ENCODE measurements at regions not wholly inside any gene's neighbourhood (a gene's known extent, or its start where the extent isn't known, plus 50 kb on each side); places are given as distances from the start of the nearest gene placed in this dataset.
A peak's percentile ranks its signal among the peaks of the same experiment; 100 is the strongest.
"Not testable (repeated sequence)": the region's sequence is repeated elsewhere in the genome, so short reads cannot be mapped to it uniquely, and the experiment has no call there.

- H2BK15ac ChIP-seq (ENCODE audit: low read length); H4K20me1 ChIP-seq (replicated peaks in 1 of 2; ENCODE audit: control insufficient read depth in 1 of 2, insufficient read depth in 2 of 2, low read length in 2 of 2); H3K9ac ChIP-seq (replicated peaks in 1 of 4; ENCODE audit: extremely low read depth in 1 of 4, low read depth in 3 of 4, low read length in 3 of 4); FAIRE-seq; H3K4me2 ChIP-seq (ENCODE audit: insufficient read depth in 1 of 2, low read depth in 2 of 2, low read length in 2 of 2); H3K4ac ChIP-seq (replicated peaks; ENCODE audit: insufficient read length, low read depth, low read length); H3K27ac ChIP-seq (ENCODE audit: low read depth, low read length); DNase-seq (ENCODE audit: low read depth in 1 of 2, low spot score in 2 of 2); H3K23me2 ChIP-seq (ENCODE audit: low read depth, low read length); H4K5ac ChIP-seq (ENCODE audit: insufficient read length, low read depth, low read length); H3K27me3 ChIP-seq (replicated peaks in 1 of 4; ENCODE audit: control insufficient read depth in 3 of 4, extremely low read depth in 1 of 4, insufficient read depth in 3 of 4, low read length in 3 of 4); H3K36me3 ChIP-seq (ENCODE audit: control insufficient read depth in 2 of 4, insufficient read depth in 4 of 4, low read length in 3 of 4); H3K18ac ChIP-seq (ENCODE audit: extremely low read depth, low read length); H3K56ac ChIP-seq (replicated peaks; ENCODE audit: insufficient read length, low read depth, low read length); H2AK5ac ChIP-seq (ENCODE audit: low read depth, low read length); H2AFZ ChIP-seq (ENCODE audit: low read length); H2BK12ac ChIP-seq (ENCODE audit: low read depth, low read length); H2BK20ac ChIP-seq (ENCODE audit: low read length); H4K8ac ChIP-seq (ENCODE audit: extremely low read depth, insufficient read depth, low read length); H2BK120ac ChIP-seq (replicated peaks; ENCODE audit: low read depth, low read length); H3K9me3 ChIP-seq (ENCODE audit: insufficient read depth in 2 of 2, low read depth in 1 of 2, low read length in 1 of 2); H3K4me3 ChIP-seq (ENCODE audit: extremely low read depth in 1 of 4, insufficient read depth in 2 of 4, low read depth in 3 of 4, low read length in 4 of 4); H3K14ac ChIP-seq (ENCODE audit: insufficient read length); CTCF ChIA-PET (ENCODE audit: partially characterized antibody); H3K79me2 ChIP-seq (ENCODE audit: control insufficient read depth in 1 of 2, insufficient read depth in 2 of 2, low read length in 2 of 2); POLR2A ChIA-PET (ENCODE audit: partially characterized antibody); H3K79me1 ChIP-seq (ENCODE audit: low read depth, low read length); H4K91ac ChIP-seq (replicated peaks; ENCODE audit: insufficient read length, low read length); H3K23ac ChIP-seq (ENCODE audit: insufficient read length); H2BK5ac ChIP-seq (ENCODE audit: low read depth, low read length); H3K4me1 ChIP-seq (replicated peaks in 1 of 4; ENCODE audit: control insufficient read depth in 3 of 4, insufficient read depth in 4 of 4, low read length in 3 of 4): not testable (repeated sequence)
- 69% methylated on average over 3 of the region's 3 CpGs; no CpG with 5 or more reads in 1 of the 2 experiments for WGBS, 2 experiments (ENCODE audit: extremely low coverage in 1 of 2, insufficient coverage in 1 of 2, insufficient read length in 1 of 2, insufficient replicate concordance in 2 of 2, low coverage in 1 of 2, low lambda C conversion rate in 2 of 2, missing lambda C conversion rate in 1 of 2)
- peak in 1 of 2 experiments; percentile 50; a peak in 1 of 3 replicates for TF ChIP-seq EP300 (IDR thresholded peaks at IDR 0.05; ENCODE audit: borderline replicate concordance in 1 of 2, low read depth in 2 of 2, low read length in 2 of 2)
These were observed 152.5 kb upstream of the APOOL start for GRCh38 chrX:84851183-84851582.

- H3K9ac ChIP-seq (replicated peaks in 1 of 4; ENCODE audit: extremely low read depth in 1 of 4, low read depth in 3 of 4, low read length in 3 of 4), result not testable (repeated sequence)
These were observed 146.9 kb upstream of the APOOL start for GRCh38 chrX:84856791-84857190.

More at GRCh38 chrX:84856791-84857190, 146.9 kb upstream of the APOOL start:
- H3K27ac ChIP-seq (ENCODE audit: low read depth, low read length); H3K4me2 ChIP-seq (ENCODE audit: insufficient read depth in 1 of 2, low read depth in 2 of 2, low read length in 2 of 2); H3K4ac ChIP-seq (replicated peaks; ENCODE audit: insufficient read length, low read depth, low read length); H3K79me2 ChIP-seq (ENCODE audit: control insufficient read depth in 1 of 2, insufficient read depth in 2 of 2, low read length in 2 of 2); H2AFZ ChIP-seq (ENCODE audit: low read length); H3K18ac ChIP-seq (ENCODE audit: extremely low read depth, low read length); H2BK5ac ChIP-seq (ENCODE audit: low read depth, low read length); POLR2A ChIA-PET (ENCODE audit: partially characterized antibody); H2BK12ac ChIP-seq (ENCODE audit: low read depth, low read length); H2AK5ac ChIP-seq (ENCODE audit: low read depth, low read length); H4K20me1 ChIP-seq (replicated peaks in 1 of 2; ENCODE audit: control insufficient read depth in 1 of 2, insufficient read depth in 2 of 2, low read length in 2 of 2); H3K9me3 ChIP-seq (ENCODE audit: insufficient read depth in 2 of 2, low read depth in 1 of 2, low read length in 1 of 2); H3K79me1 ChIP-seq (ENCODE audit: low read depth, low read length); H3K23ac ChIP-seq (ENCODE audit: insufficient read length); H3K4me1 ChIP-seq (replicated peaks in 1 of 4; ENCODE audit: control insufficient read depth in 3 of 4, insufficient read depth in 4 of 4, low read length in 3 of 4); H3K23me2 ChIP-seq (ENCODE audit: low read depth, low read length); H3K4me3 ChIP-seq (ENCODE audit: extremely low read depth in 1 of 4, insufficient read depth in 2 of 4, low read depth in 3 of 4, low read length in 4 of 4); H3K27me3 ChIP-seq (replicated peaks in 1 of 4; ENCODE audit: control insufficient read depth in 3 of 4, extremely low read depth in 1 of 4, insufficient read depth in 3 of 4, low read length in 3 of 4); H4K91ac ChIP-seq (replicated peaks; ENCODE audit: insufficient read length, low read length); H2BK120ac ChIP-seq (replicated peaks; ENCODE audit: low read depth, low read length); FAIRE-seq; H3K36me3 ChIP-seq (ENCODE audit: control insufficient read depth in 2 of 4, insufficient read depth in 4 of 4, low read length in 3 of 4); DNase-seq (ENCODE audit: low read depth in 1 of 2, low spot score in 2 of 2); H4K5ac ChIP-seq (ENCODE audit: insufficient read length, low read depth, low read length); H2BK15ac ChIP-seq (ENCODE audit: low read length); CTCF ChIA-PET (ENCODE audit: partially characterized antibody); H4K8ac ChIP-seq (ENCODE audit: extremely low read depth, insufficient read depth, low read length); H2BK20ac ChIP-seq (ENCODE audit: low read length); H3K14ac ChIP-seq (ENCODE audit: insufficient read length); H3K56ac ChIP-seq (replicated peaks; ENCODE audit: insufficient read length, low read depth, low read length): not testable (repeated sequence)
- no CpG with 5 or more reads among the region's 20 CpGs for WGBS, 2 experiments (ENCODE audit: extremely low coverage in 1 of 2, insufficient coverage in 1 of 2, insufficient read length in 1 of 2, insufficient replicate concordance in 2 of 2, low coverage in 1 of 2, low lambda C conversion rate in 2 of 2, missing lambda C conversion rate in 1 of 2)

Data from H1 (cell line).